Smooth muscle cell (in vitro differentiated cells): ENCODE measurements at regions not wholly inside any gene's neighbourhood (a gene's known extent, or its start where the extent isn't known, plus 50 kb on each side); places are given as distances from the start of the nearest gene placed in this dataset.

Experiments
- DNase-seq: peaks from one replicate; lab custom pipeline; 2025; ENCODE audit not compliant: unreplicated experiment; lab: John Stamatoyannopoulos, UW
- H2AFZ ChIP-seq: fragments of 200-600 bp; sonication (generic); 2 replicates; pipeline ENCODE4 v1.6.0; 2016; ENCODE audit warnings: antibody characterized with exemption, low read depth, mild to moderate bottlenecking
- H3F3A ChIP-seq: fragments of 200-600 bp; sonication (generic); 2 replicates; pipeline ENCODE4 v1.6.0; 2017; ENCODE audit warnings: antibody characterized with exemption, low read depth
- H3K27ac ChIP-seq: fragments of 200-600 bp; sonication (generic); 2 replicates; pipeline ENCODE4 v1.5.1; 2016; ENCODE audit warnings: low read depth, mild to moderate bottlenecking
- H3K27me3 ChIP-seq: fragments of 200-600 bp; sonication (generic); 2 replicates; pipeline ENCODE4 v1.6.1; 2016; ENCODE audit warnings: low read depth, mild to moderate bottlenecking
- H3K36me3 ChIP-seq: fragments of 200-600 bp; sonication (generic); 2 replicates; pipeline ENCODE4 v1.5.1; 2016; ENCODE audit warnings: low read depth
- H3K4me1 ChIP-seq: fragments of 200-600 bp; sonication (generic); 2 replicates; pipeline ENCODE4 v1.5.1; 2016; ENCODE audit warnings: low read depth
- H3K4me2 ChIP-seq: fragments of 200-600 bp; sonication (generic); 2 replicates; pipeline ENCODE4 v1.6.0; 2016; ENCODE audit warnings: mild to moderate bottlenecking
- H3K4me3 ChIP-seq: fragments of 200-600 bp; sonication (generic); 2 replicates; pipeline ENCODE4 v1.5.1; 2016; ENCODE audit warnings: mild to moderate bottlenecking
- H3K79me2 ChIP-seq: fragments of 200-600 bp; sonication (generic); 2 replicates; pipeline ENCODE4 v1.6.0; 2016; ENCODE audit warnings: low read depth, mild to moderate bottlenecking
- H3K9ac ChIP-seq: fragments of 200-600 bp; sonication (generic); 2 replicates; pipeline ENCODE4 v1.6.0; 2016; ENCODE audit warnings: low read depth
- H3K9me3 ChIP-seq: fragments of 200-600 bp; sonication (generic); replicated peaks from 2 replicates; pipeline ENCODE4 v1.5.1; 2016; ENCODE audit warnings: low read depth
- H4K20me1 ChIP-seq: fragments of 200-600 bp; sonication (generic); 2 replicates; pipeline ENCODE4 v1.6.0; 2016; ENCODE audit warnings: low read depth
- WGBS: methylation state at CpG from one replicate; pipeline ENCODE4 v1.1.7; 2016; ENCODE audit warnings: low lambda C conversion rate; 5-methylcytosine and 5-hydroxymethylcytosine counted together
- TF ChIP-seq, protein P1 (sequence below): fragments of 200-600 bp; sonication (generic); IDR thresholded peaks from 2 replicates; pipeline ENCODE4 v1.5.1; 2017; ENCODE audit warnings: borderline replicate concordance, mild to moderate bottlenecking, antibody characterized with exemption; ENCODE audit not compliant: insufficient read depth, poor library complexity, severe bottlenecking

DNA sequence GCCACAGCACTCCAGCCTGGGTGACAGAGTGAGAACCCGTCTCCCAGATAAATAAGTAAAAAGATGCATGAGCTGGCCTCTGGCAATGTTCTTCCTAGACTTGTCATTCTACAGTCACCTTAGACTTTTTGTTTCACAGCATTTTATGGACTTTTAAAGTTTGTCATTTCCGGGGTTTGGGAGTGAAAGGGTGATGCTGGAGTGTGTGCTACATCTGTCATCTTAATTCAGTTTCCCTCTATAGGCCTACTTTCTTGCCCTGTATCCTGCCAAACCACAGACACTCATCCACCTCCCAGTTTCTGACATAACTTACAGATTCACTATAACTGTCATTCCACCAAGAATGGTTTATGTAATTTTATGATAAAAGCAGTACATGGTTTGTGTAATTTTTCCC is 166.7 kb upstream of the PARP11 start:
- no peak overlapping the region for H3K4me2 ChIP-seq
- no peaks in the 10 kb centered on the region for H3K4me1 ChIP-seq
- TF ChIP-seq, protein P1, sequence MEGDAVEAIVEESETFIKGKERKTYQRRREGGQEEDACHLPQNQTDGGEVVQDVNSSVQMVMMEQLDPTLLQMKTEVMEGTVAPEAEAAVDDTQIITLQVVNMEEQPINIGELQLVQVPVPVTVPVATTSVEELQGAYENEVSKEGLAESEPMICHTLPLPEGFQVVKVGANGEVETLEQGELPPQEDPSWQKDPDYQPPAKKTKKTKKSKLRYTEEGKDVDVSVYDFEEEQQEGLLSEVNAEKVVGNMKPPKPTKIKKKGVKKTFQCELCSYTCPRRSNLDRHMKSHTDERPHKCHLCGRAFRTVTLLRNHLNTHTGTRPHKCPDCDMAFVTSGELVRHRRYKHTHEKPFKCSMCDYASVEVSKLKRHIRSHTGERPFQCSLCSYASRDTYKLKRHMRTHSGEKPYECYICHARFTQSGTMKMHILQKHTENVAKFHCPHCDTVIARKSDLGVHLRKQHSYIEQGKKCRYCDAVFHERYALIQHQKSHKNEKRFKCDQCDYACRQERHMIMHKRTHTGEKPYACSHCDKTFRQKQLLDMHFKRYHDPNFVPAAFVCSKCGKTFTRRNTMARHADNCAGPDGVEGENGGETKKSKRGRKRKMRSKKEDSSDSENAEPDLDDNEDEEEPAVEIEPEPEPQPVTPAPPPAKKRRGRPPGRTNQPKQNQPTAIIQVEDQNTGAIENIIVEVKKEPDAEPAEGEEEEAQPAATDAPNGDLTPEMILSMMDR = no peak
- no peak overlapping the region for H3K4me3 ChIP-seq
- H3K9ac ChIP-seq = no peak overlapping the region
- no peak overlapping the region for H2AFZ ChIP-seq
- no peak for DNase-seq
- no peaks in the 10 kb centered on the region for H3K9me3 ChIP-seq
- no peaks in the 10 kb centered on the region for H3K79me2 ChIP-seq
- no peaks in the 10 kb centered on the region for H3F3A ChIP-seq
- no peaks in the 10 kb centered on the region for H3K36me3 ChIP-seq
- no peaks in the 10 kb centered on the region for H4K20me1 ChIP-seq
- WGBS = 90% methylated on average over 2 of the region's 2 CpGs
- no peak overlapping the region for H3K27ac ChIP-seq
- H3K27me3 ChIP-seq = no peaks in the 10 kb centered on the region

DNA sequence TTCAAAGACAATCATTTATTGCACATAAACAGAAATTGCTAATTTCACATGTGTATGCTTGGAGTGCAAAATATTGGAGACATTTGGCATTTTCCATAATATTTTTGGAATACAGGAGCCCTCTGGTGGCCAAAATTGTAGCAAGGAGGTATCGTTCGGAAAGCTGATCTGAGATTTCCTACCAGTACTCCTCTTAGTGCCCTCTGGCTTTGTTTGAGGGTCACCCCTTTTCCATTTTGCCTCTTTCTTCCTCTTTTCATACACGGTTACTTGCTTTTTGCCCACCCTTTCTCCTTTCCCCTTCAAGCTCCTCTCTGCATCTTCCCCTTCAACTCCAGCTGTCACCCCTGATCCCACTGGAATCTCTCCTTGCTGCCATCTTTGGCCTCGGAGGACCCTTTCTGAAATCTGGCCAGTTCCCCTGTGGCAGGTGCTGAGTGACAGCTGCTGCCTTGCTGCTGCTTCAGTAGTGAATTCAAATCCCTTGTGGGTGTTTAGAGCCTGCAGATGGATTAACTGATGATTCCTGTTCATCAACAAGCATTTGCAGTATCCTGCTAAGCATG is 164.6 kb upstream of the PARP11 start:
- H3K27me3 ChIP-seq = no peaks in the 10 kb centered on the region
- no peak overlapping the region for H3K4me2 ChIP-seq
- no peak overlapping the region for H3K4me3 ChIP-seq
- H3K9ac ChIP-seq = no peak overlapping the region
- TF ChIP-seq, protein P1 = peak; percentile 73
- H3K79me2 ChIP-seq = no peaks in the 10 kb centered on the region
- no peaks in the 10 kb centered on the region for H3K36me3 ChIP-seq
- no peaks in the 10 kb centered on the region for H3K9me3 ChIP-seq
- H3K4me1 ChIP-seq = no peaks in the 10 kb centered on the region
- H3F3A ChIP-seq = no peaks in the 10 kb centered on the region
- no peak for DNase-seq
- H3K27ac ChIP-seq = no peak overlapping the region
- no peak overlapping the region for H2AFZ ChIP-seq
- 38% methylated on average over 4 of the region's 4 CpGs for WGBS
- no peaks in the 10 kb centered on the region for H4K20me1 ChIP-seq

DNA sequence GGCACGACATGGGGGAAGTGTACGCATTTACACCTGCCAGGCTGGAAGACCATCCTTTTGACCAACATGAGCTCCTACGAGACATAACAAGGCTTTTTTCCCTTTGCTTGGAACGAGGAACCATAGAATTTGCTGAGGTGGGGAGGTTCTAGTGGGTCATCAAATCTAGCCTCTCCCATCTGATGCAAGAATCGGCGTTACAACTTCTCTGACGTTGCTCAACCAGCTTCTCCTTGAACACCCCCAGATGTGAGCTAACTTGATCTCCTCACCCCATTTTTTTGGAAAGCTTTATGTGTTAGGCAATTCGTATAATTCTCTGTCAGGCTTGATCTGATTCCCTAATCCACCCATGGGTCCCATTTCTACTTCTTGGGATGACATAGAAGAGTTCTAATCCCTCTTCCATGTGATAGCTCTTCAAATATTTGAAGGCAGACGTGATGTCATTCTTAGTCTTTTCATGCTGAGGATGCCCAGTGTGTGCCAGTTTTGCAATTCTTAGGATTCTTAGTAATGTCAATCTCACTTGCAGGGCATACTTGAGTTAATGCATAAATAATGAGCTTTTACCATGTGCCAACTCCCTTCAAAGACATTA is 163.6 kb upstream of the PARP11 start:
- WGBS = 96% methylated on average over 9 of the region's 9 CpGs

More for the DNA sequence above, 163.6 kb upstream of the PARP11 start:
- Histone ChIP-seq H3K36me3 (no peaks in the 10 kb centered on the region), H3F3A (no peaks in the 10 kb centered on the region), H3K4me3 (no peak overlapping the region), H3K9me3 (no peaks in the 10 kb centered on the region), H4K20me1 (no peaks in the 10 kb centered on the region), H3K4me1 (peaks cover 5% of the 10 kb centered on the region), H3K4me2 (no peak overlapping the region), H3K27me3 (no peaks in the 10 kb centered on the region), H3K9ac (no peak overlapping the region), H3K79me2 (no peaks in the 10 kb centered on the region), H3K27ac (no peak overlapping the region), H2AFZ (no peak overlapping the region)
- DNase-seq = no peak
- TF ChIP-seq, protein P1 = no peak
